ENCODE measurements at regions not wholly inside any gene's neighbourhood (a gene's known extent, or its start where the extent isn't known, plus 50 kb on each side); places are given as distances from the start of the nearest gene placed in this dataset.
"Not testable (repeated sequence)": the region's sequence is repeated elsewhere in the genome, so short reads cannot be mapped to it uniquely, and the experiment has no call there.

- DNase-seq (ENCODE audit: low spot score): no peak
Observed at GRCh38 chr9:73054091-73054490, 97.6 kb upstream of the ANXA1 start.

DNA sequence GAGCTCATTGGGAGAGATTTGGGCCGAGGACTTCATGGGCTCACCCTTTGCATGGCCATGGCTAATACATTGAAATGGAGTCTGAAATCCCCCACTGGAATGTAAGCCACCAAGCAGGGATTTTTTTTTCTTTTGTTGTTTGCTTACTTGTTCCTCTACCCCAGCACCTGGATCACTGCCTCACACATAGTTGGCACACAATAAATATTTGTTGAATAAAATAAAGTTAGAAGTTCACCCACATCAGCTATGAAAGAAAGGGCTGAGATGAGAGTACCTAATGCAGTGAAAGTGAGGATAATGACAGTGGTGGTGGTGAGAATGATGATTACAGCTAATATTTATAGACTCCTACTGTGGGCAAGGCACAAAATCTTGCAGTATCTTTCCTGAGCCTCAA, 98.1 kb upstream of the ANXA1 start:
- no peak for DNase-seq (ENCODE audit: low spot score)

GRCh38 chr9:73050887-73051550, 98.2 kb upstream of the ALDH1A1 start:
- DNase-seq (ENCODE audit: low spot score): no peak

GRCh38 chr9:73050065-73050816, 97.4 kb upstream of the ALDH1A1 start:
- DNase-seq (ENCODE audit: low spot score): no peak

DNA sequence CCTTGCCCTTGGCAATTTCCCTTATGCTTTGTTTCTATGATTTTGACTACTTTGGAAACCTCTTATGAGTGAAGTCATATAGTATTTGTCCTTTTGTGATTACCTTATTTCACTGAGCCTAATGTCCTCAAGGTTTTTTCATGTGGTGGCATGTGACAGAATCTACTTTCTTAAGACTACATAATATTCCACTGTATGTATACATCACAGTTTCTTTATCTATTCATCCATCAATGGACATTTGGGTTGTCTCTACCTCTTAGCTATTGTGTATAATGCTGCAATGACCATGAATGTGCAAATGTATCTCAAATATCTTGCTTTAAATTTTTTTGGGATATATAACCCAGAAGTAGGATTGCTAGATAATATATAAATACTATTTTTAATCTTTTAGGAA, 96.4 kb upstream of the ALDH1A1 start:
- DNase-seq (ENCODE audit: low spot score): no peak

GRCh38 chr9:73046769-73047168, 93.9 kb upstream of the ALDH1A1 start:
- no peak for DNase-seq (ENCODE audit: low spot score)

DNA sequence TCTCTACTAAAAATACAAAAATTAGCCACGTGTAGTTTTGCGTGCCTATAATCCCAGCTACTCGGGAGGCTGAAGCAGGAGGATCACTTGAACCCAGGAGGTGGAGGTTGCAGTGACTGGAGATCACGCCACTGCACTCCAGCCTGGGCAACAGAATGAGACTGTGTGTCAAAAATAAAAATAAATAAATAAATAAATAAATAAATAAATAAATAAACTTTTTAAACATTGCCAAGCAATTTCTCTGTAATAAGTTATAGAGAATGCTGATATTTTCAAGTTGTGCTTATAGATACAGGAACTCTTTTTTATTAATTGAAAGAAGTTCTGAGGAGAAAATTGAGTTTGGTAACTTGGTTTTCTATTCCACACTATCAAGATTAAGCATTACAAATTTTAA, 91.9 kb upstream of the ALDH1A1 start:
- not testable (repeated sequence) for DNase-seq (ENCODE audit: low spot score)

GRCh38 chr9:73042155-73042554, 89.3 kb upstream of the ALDH1A1 start:
- no peak for DNase-seq (ENCODE audit: low spot score)

DNA sequence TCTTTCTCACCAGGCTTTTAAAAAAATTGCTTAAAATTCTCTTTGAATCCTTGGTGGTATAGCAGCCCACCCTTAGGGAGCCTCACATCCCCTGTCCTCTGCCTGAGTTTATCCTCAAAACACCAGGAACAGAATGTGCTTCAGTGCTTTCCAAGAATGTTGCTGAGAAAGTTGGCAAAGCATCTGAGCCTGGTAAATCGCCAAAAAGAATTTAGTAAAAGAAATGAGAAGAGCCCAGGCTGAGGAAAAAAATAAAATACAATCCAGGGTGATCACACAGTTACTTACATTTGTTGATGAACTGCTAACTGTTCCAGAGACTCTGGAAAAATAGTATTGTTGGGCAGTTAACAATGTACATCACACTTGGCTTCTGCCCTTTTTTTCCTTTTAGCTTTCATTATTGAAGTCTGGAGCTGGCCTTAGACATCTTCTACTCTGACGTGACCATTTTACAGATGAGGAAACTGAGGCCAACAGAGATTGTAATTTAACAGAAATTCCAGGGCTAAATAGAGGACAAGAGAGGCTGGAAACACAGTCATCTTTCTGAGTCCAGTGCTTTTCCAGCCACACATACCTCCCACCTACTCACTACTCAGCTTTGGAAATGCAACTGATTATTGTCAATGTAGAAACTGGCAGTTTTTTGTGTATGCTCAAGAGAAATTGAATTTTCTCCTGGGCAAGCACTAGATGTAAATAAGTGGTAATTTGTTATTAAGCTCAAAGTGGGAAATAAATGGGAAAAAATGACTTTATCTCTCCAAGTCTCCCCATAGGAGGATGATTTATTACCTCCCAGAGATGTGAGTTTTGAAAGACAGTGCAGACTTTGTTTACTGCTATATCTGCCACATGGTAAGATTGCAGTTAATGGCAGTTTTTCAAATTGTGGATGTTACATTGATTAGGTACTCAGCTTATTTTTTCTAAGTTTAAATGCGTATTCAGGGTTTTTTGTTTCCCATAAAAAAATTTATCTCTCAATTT, 86.7 kb upstream of the ALDH1A1 start:
- peak; percentile 47 for DNase-seq (ENCODE audit: low spot score)

DNA sequence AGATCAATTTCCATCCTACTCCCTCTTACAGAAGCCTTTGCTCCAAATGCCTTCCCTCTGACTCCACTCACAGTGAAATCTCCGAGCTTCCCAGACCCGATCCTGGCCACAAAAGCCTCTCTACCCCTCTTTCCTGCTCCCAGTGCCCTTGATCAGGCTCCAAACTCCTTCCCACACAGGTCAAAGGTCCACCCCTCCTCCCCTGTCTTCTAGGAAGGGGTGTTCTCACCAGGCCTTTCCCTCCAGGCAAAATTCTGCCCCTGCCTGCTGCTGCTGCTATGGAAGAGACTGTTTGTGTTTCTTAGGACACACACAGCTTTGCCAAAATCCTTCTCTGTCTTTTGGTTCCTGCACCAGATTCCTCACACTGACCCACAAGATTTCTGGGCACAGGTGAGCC, 85.8 kb upstream of the ALDH1A1 start:
- peak; percentile 40 for DNase-seq (ENCODE audit: low spot score)

DNA sequence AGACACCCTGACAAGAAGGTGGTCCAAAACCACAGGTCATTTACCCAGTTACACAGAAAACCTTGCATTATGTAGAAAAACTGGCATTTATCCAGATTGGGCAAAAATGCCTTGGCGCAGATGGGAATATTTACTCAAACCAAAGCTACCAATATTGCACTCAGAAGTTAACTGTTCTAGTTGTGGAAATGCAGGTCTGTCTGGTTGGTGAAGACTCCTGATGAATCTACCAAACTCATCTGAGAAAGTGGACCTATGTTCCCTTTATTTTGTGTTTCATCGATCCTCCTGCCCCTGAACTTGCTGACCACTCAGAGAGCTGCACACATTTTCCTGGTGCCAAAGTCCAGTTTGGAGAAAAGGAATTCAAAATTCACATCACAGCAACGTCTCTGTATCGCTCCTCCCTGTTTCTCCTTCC, 85.2 kb upstream of the ALDH1A1 start:
- peak; percentile 7 for DNase-seq (ENCODE audit: low spot score)

- no peak for DNase-seq (ENCODE audit: low spot score)
Observed at GRCh38 chr9:73037613-73038012, 84.8 kb upstream of the ALDH1A1 start.

GRCh38 chr9:73034962-73035361, 82.1 kb upstream of the ALDH1A1 start:
- DNase-seq (ENCODE audit: low spot score): no peak

DNA sequence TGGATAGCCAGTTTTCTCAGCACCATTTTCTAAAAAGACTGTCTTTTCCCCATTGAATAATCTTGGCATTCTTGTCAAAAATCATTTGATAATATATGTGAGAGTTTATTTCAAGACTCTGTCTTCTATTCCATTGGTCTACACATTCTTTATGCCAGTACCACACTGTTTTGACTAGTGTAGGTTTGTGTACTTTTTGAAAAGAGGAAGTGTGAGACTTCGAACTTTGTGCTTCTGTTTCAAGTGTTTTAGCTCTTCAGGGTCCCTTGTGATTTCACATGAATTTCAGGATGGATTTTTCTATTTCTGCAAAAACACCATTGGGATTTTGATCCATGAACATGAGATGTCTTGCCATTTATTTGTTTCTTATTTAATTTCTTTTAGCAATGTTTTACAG, 78.5 kb upstream of the ALDH1A1 start:
- DNase-seq (ENCODE audit: low spot score): no peak

- no peak for DNase-seq (ENCODE audit: low spot score)
Observed at GRCh38 chr9:73030370-73031030, 77.6 kb upstream of the ALDH1A1 start.

- DNase-seq (ENCODE audit: low spot score): no peak
Observed at GRCh38 chr9:73029346-73029745, 76.5 kb upstream of the ALDH1A1 start.

DNA sequence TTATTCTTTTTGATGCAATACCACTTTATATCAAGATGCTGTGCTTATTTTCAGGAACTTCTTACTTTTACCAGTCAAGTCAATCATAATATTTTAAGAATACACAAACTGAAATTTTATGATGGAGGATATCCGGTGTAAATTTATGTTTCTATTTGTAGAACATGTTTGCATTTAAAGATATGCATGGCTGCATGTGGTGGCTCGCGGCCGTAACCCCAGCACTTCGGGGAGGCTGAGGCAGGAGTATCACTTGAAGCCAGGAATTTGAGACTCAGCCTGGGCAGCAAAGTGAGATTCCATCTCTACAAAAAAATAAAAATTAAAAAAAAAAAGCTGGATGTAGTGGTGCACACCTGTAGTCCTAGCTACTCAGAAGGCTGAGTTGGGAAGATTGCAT, 73.5 kb upstream of the ALDH1A1 start:
- DNase-seq (ENCODE audit: low spot score): no peak

DNA sequence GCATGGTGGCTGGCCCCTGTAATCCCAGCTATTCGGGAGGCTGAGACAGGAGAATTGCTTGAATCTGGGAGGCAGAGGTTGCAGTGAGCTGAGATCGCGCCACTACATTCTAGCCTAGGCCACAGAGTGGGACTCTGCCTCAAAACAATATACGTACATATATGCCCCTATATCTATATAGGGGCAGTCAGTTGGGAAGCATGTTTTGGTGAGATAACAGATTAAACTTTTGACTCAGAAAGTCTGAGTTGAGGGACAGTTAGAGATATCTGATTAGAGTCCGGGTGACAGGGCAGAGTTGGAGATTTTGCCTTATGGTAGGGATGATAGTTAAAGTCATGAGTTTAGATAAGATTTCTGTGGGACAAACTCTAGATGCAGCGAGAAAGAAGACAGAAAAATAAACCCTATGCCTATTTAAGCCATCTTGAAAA, 71.8 kb upstream of the ALDH1A1 start:
- DNase-seq (ENCODE audit: low spot score): no peak

DNA sequence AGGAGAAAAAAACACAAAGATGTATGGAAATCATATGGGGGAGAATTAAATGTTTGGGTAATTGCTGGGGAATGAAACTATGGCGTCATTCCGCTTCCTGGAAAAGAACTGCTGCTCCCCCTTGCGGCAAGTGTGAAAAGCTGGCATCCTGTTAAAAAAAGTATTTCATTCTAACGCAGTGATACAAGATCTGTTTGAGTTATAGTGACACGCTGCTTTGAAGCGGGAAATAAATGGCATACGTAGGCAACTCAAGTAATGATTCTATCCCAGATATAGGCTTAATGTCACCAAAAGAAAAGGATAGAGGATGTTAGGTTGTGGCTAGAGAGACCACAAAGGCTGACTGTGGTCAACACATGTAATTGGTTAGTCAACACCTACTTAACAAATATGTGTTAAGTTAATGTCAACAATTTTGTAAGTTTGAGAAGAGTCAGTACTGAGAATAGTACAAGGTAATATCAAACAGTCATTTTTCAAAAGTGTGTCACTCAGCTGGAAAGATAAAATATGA, 70.2 kb upstream of the ALDH1A1 start:
- peak; percentile 40 for DNase-seq (ENCODE audit: low spot score)

DNA sequence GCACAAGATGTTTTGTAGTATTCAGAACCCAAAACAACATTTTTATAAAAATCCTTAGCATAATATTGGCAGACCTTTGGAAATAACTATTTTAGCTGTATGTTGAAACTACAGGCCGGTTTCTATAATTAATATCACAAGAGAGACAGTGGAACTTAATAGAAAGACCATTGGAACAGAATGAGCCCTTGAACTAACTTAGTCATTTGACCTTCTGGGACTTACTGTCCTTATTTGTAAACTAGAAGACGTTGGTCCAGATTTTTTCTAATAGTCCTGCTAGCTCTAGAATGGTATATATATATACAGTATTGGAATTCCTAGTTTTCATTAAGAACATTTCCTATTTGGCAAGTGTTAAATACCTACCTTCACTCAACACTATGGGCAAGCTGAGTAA, 69.5 kb upstream of the ALDH1A1 start:
- no peak for DNase-seq (ENCODE audit: low spot score)

GRCh38 chr9:73020877-73021276, 68.0 kb upstream of the ALDH1A1 start:
- DNase-seq (ENCODE audit: low spot score): no peak

DNA sequence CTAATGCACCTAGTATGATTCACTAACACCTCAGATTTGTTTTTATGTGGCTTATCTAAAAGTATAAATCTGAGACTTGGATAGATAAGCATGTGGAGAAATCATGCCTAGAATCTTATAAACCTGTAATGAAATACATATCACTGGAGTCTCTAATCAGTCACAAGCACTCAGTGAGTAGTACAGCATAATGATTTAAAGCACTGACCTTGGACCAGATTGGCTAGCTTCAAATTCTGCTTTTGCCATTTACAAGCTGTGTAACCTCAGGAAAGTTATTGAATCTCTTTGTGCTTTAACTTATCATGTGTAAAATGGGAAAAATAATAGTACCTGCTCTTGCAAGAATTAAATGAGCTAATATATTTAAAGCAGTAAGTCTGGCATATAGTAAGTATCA, 61.2 kb upstream of the ALDH1A1 start:
- DNase-seq (ENCODE audit: low spot score): no peak

Data from globus pallidus (tissue), 1 donor.